Sigmoid colon (tissue), 6 donors: ENCODE measurements at regions not wholly inside any gene's neighbourhood (a gene's known extent, or its start where the extent isn't known, plus 50 kb on each side); places are given as distances from the start of the nearest gene placed in this dataset.

ENCODE experiments used
- DNase-seq: peaks from one replicate; pipeline ENCODE4 v3.0.0-alpha.2; 2019
- H3K27ac ChIP-seq, 4 donors: fragments of 200-600 bp; sonication (generic); one replicate each; pipeline ENCODE4 v1.5.1; 2016 to 2019; ENCODE audit warnings: mild to moderate bottlenecking in 1 of 4
- H3K27me3 ChIP-seq, 3 donors: fragments of 200-600 bp; sonication (generic); one replicate each; pipeline ENCODE4 v1.5.1; 2019; ENCODE audit warnings: mild to moderate bottlenecking in 1 of 3
- H3K36me3 ChIP-seq, 4 donors: fragments of 200-600 bp; sonication (generic); one replicate each; pipeline ENCODE4 v1.5.1; 2016 to 2019
- H3K4me1 ChIP-seq, 4 donors: fragments of 200-600 bp; sonication (generic); one replicate each; pipeline ENCODE4 v1.5.1; 2017 to 2019
- H3K4me3 ChIP-seq, 4 donors: fragments of 200-600 bp; sonication (generic); one replicate each; pipeline ENCODE4 v1.5.1; 2017 to 2019; ENCODE audit warnings: mild to moderate bottlenecking in 2 of 4, moderate library complexity in 1 of 4
- H3K9me3 ChIP-seq, 4 donors: fragments of 200-600 bp in 3 of 4; sonication (generic) in 3 of 4; one replicate each; pipeline versions ENCODE4 v1.5.1 to v1.6.1; 2013 to 2019
- CTCF ChIP-seq, 4 experiments: fragments of 450-650 bp in 3 of 4; fragments of 200-600 bp in 1 of 4; IDR thresholded peaks; one replicate each; pipeline ENCODE4 v1.5.1; 2016 to 2019; ENCODE audit warnings: antibody characterized with exemption in 4 of 4, mild to moderate bottlenecking in 3 of 4, moderate library complexity in 2 of 4
- EP300 ChIP-seq, 4 donors: sonication (generic); formaldehyde crosslinking; IDR thresholded peaks; one replicate each; pipeline ENCODE4 v1.6.1; 2017; ENCODE audit warnings: antibody characterized with exemption in 4 of 4
- POLR2A ChIP-seq, 2 donors: fragments of 450-650 bp; IDR thresholded peaks; one replicate each; pipeline ENCODE4 v1.6.1; 2016; ENCODE audit warnings: antibody characterized with exemption in 2 of 2, mild to moderate bottlenecking in 2 of 2, moderate library complexity in 2 of 2
- POLR2AphosphoS5 ChIP-seq, 4 donors: sonication (generic); formaldehyde crosslinking; IDR thresholded peaks; one replicate each; pipeline ENCODE4 v1.6.1; 2017; ENCODE audit warnings: antibody characterized with exemption in 4 of 4
- whole genome bisulfite sequencing, 2 donors: extraction: QIAGEN DNeasy Blood & Tissue Kit; methylation state at CpG; one replicate each; pipeline ENCODE4 v1.1.7; 2013; 5-methylcytosine and 5-hydroxymethylcytosine counted together
- intact Hi-C: fragments of 100-400 bp; cut with DNase I; formaldehyde crosslinking; loops from one replicate; pipeline ENCODE4 v1.15.1; 2023
- donor health status: healthy with polysubstance abuse.
- donor health status: healthy.

- Histone ChIP-seq H3K27me3 (peaks cover 0 to 24% (median 0%) of the 10 kb centered on the region in 3 donors), H3K4me3 (no peak overlapping the region)
- WGBS, 2 donors = 51 to 77% methylated on average over 9 of the region's 9 CpGs
These were observed 70.8 kb upstream of the SIM2 start for GRCh38 chr21:36628106-36628505.

GRCh38 chr21:36628761-36629460, 70.0 kb upstream of the SIM2 start:
- DNase-seq = no peak
- H3K4me3 ChIP-seq = no peak overlapping the region
- peaks cover 0 to 24% (median 0%) of the 10 kb centered on the region in 3 donors for H3K27me3 ChIP-seq
- TF ChIP-seq POLR2A (IDR thresholded peaks at IDR 0.05) = no peak
- TF ChIP-seq POLR2AphosphoS5 (IDR thresholded peaks at IDR 0.05) = no peak
- TF ChIP-seq CTCF (IDR thresholded peaks at IDR 0.05) = no peak
- no peak for TF ChIP-seq EP300 (IDR thresholded peaks at IDR 0.05)
- 52 to 81% methylated on average over 13 of the region's 13 CpGs for WGBS, 2 donors
- no peaks in the 10 kb centered on the region for H3K9me3 ChIP-seq
- no peaks in the 10 kb centered on the region for H3K36me3 ChIP-seq
- no peaks in the 10 kb centered on the region for H3K4me1 ChIP-seq
- intact Hi-C loops = no loop called here
- H3K27ac ChIP-seq = no peak overlapping the region

More at GRCh38 chr21:36628106-36628505, 70.8 kb upstream of the SIM2 start:
- intact Hi-C loops = no loop called here
- H3K9me3 ChIP-seq = no peaks in the 10 kb centered on the region
- H3K36me3 ChIP-seq = no peaks in the 10 kb centered on the region
- DNase-seq = no peak
- TF ChIP-seq CTCF (IDR thresholded peaks at IDR 0.05) = no peak
- no peak for TF ChIP-seq POLR2A (IDR thresholded peaks at IDR 0.05)
- TF ChIP-seq POLR2AphosphoS5 (IDR thresholded peaks at IDR 0.05) = no peak
- TF ChIP-seq EP300 (IDR thresholded peaks at IDR 0.05) = no peak
- no peak overlapping the region for H3K27ac ChIP-seq
- no peaks in the 10 kb centered on the region for H3K4me1 ChIP-seq

- H3K9me3 ChIP-seq = no peaks in the 10 kb centered on the region
- H3K4me1 ChIP-seq = no peaks in the 10 kb centered on the region
- no peak for TF ChIP-seq POLR2A (IDR thresholded peaks at IDR 0.05)
- peak in 2 of 4 experiments; percentile 47 to 53 for TF ChIP-seq CTCF (IDR thresholded peaks at IDR 0.05)
- H3K4me3 ChIP-seq = no peak overlapping the region
- DNase-seq = no peak
- no peak overlapping the region for H3K27ac ChIP-seq
- 34 to 46% methylated on average over 19 of the region's 19 CpGs for WGBS, 2 donors
- intact Hi-C loops = loop anchor here (2.0 kb wide), 1 partner anchor 296 kb away; no protein-coding TSS in a partner anchor
- H3K27me3 ChIP-seq = peaks cover 0 to 24% (median 0%) of the 10 kb centered on the region in 3 donors
- H3K36me3 ChIP-seq = no peaks in the 10 kb centered on the region
These were observed 68.3 kb upstream of the SIM2 start for GRCh38 chr21:36630485-36631206.

GRCh38 chr21:36636016-36636415, 62.9 kb upstream of the SIM2 start:
- TF ChIP-seq POLR2A (IDR thresholded peaks at IDR 0.05) = no peak
- no peak for TF ChIP-seq POLR2AphosphoS5 (IDR thresholded peaks at IDR 0.05)
- no peak for TF ChIP-seq CTCF (IDR thresholded peaks at IDR 0.05)
- no peak for TF ChIP-seq EP300 (IDR thresholded peaks at IDR 0.05)
- WGBS, 2 donors = 31 to 37% methylated on average over 1 of the region's 1 CpG
- Histone ChIP-seq H3K9me3 (peaks cover 0 to 5% (median 0%) of the 10 kb centered on the region in 4 donors), H3K4me1 (no peaks in the 10 kb centered on the region), H3K27me3 (no peaks in the 10 kb centered on the region), H3K4me3 (no peak overlapping the region), H3K36me3 (no peaks in the 10 kb centered on the region), H3K27ac (no peak overlapping the region)
- intact Hi-C loops = no loop called here
- no peak for DNase-seq
